ENCODE measurements at regions not wholly inside any gene's neighbourhood (a gene's known extent, or its start where the extent isn't known, plus 50 kb on each side); places are given as distances from the start of the nearest gene placed in this dataset.

- TF ChIP-seq POLR2A (IDR thresholded peaks at IDR 0.05; ENCODE audit: low read depth, low read length) (no peak), POLR2AphosphoS5 (IDR thresholded peaks at IDR 0.05; ENCODE audit: low read depth, low read length) (no peak), TAF1 (IDR thresholded peaks at IDR 0.05; ENCODE audit: low read depth, low read length) (no peak), SPI1 (IDR thresholded peaks at IDR 0.05; ENCODE audit: low read depth, low read length) (no peak), PAX5 (IDR thresholded peaks at IDR 0.05; ENCODE audit: insufficient read depth, low read length, severe bottlenecking) (no peak), POU2F2 (IDR thresholded peaks at IDR 0.05; ENCODE audit: low read depth, low read length) (no peak)
Observed at GRCh38 chr1:209109001-209109785, 474.3 kb upstream of the CAMK1G start.

Measured in GM12891 (cell line).